Left lung (tissue), 4 donors: ENCODE measurements at regions not wholly inside any gene's neighbourhood (a gene's known extent, or its start where the extent isn't known, plus 50 kb on each side); places are given as distances from the start of the nearest gene placed in this dataset.

Experiments
- ATAC-seq: fragments of 200-7000 bp; cut with Tn5 transposase; one replicate; pipeline ENCODE4 v1.9.1; 2020; ENCODE audit warnings: moderate library complexity
- DNase-seq, 4 donors: peaks; one replicate each; pipeline ENCODE4 v3.0.0-alpha.2; 2013 to 2020
- H3K27ac ChIP-seq, 2 donors: fragments of 200-600 bp; sonication (generic) in 1 of 2; one replicate each; pipeline versions ENCODE4 v1.5.0 to v1.8.0; 2020 to 2021
- H3K27me3 ChIP-seq, 2 donors: fragments of 200-600 bp; sonication (generic) in 1 of 2; one replicate each; pipeline versions ENCODE4 v1.5.0 to v1.8.0; 2020 to 2021
- H3K36me3 ChIP-seq, 2 donors: fragments of 200-600 bp; sonication (generic) in 1 of 2; one replicate each; pipeline versions ENCODE4 v1.5.0 to v1.8.0; 2020 to 2021
- H3K4me1 ChIP-seq, 2 donors: fragments of 200-600 bp; one replicate each; pipeline ENCODE4 v1.8.0; 2021
- H3K4me3 ChIP-seq, 2 donors: fragments of 200-600 bp; sonication (generic) in 1 of 2; one replicate each; pipeline versions ENCODE4 v1.5.0 to v1.8.0; 2020 to 2021; ENCODE audit warnings: mild to moderate bottlenecking in 1 of 2
- H3K9me3 ChIP-seq, 2 donors: fragments of 200-600 bp; sonication (generic) in 1 of 2; one replicate each; pipeline versions ENCODE4 v1.5.0 to v1.8.0; 2020 to 2021
- intact Hi-C, 2 donors: fragments of 100-400 bp; cut with DNase I; formaldehyde crosslinking; loops; one replicate each; pipeline versions ENCODE4 v1.11.2 to v1.14.2; 2022
- TF ChIP-seq, protein P1 (sequence below), 2 donors: fragments of 200-600 bp; sonication (generic) in 1 of 2; IDR thresholded peaks; one replicate each; pipeline versions ENCODE4 v1.5.0 to v1.8.0; 2021; ENCODE audit warnings: antibody characterized with exemption in 2 of 2
- donor health status: DM: no; HTN: yes; CAD: no.
- donor health status: DM: no; HTN: no; CAD: no.

DNA sequence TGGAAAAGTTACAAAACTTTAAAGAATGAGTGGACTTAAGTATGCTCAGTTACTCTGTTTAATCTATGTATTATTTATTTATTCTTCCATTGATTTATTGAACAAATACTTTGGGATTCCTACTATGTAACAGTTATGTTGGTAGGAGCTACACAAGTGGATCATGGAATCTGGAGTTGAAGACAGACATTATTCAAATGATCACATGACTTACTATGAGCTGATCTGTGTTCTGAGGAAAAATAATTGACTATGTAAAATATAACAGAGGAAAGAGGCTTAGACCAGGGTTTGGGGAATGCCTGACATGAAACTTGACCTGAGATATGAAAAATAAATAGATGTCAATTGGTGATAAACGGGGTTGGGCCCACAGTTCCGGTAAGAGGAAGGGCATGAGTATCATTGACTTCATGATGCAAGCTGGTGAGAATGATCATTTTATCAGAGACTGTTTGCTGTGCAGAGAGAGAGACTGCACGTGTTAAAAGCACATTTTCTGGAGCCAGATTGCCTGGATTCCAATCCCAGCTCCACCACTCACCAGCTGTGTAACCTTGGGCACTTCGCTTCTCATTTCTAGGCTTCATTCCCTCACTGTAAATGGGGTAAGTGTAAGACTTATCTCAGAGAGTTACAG lies 179.0 kb downstream of the SPCS3 start:
- Histone ChIP-seq H3K4me3 (no peak overlapping the region), H3K36me3 (no peaks in the 10 kb centered on the region), H3K27me3 (no peaks in the 10 kb centered on the region), H3K27ac (no peak overlapping the region), H3K4me1 (no peaks in the 10 kb centered on the region), H3K9me3 (no peaks in the 10 kb centered on the region)
- ATAC-seq (peak; percentile 74), DNase-seq (peak in 1 of 4 donors; percentile 13)
- intact Hi-C loops, result no loop called here
- TF ChIP-seq, protein P1, sequence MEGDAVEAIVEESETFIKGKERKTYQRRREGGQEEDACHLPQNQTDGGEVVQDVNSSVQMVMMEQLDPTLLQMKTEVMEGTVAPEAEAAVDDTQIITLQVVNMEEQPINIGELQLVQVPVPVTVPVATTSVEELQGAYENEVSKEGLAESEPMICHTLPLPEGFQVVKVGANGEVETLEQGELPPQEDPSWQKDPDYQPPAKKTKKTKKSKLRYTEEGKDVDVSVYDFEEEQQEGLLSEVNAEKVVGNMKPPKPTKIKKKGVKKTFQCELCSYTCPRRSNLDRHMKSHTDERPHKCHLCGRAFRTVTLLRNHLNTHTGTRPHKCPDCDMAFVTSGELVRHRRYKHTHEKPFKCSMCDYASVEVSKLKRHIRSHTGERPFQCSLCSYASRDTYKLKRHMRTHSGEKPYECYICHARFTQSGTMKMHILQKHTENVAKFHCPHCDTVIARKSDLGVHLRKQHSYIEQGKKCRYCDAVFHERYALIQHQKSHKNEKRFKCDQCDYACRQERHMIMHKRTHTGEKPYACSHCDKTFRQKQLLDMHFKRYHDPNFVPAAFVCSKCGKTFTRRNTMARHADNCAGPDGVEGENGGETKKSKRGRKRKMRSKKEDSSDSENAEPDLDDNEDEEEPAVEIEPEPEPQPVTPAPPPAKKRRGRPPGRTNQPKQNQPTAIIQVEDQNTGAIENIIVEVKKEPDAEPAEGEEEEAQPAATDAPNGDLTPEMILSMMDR (IDR thresholded peaks at IDR 0.05), result no peak

DNA sequence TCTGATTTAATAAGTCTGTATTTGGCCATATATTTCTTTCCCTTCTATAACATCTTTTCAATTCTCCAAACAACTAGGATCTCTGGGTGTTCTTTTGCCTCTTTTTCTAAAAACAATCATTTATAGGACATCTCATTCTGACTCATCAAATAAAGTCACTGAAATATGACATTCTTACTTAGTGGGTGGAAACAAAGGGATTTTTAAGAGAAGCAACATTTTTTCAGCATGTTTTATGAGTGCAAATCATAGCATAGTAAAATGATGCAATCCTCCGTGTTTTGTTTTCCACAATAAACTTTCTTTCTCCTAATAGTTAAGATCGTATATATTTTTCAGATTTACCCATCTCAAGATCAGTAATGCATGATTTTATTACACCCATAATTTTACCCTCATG lies 179.8 kb downstream of the SPCS3 start:
- intact Hi-C loops, result no loop called here
- no peak overlapping the region for H3K27ac ChIP-seq
- no peaks in the 10 kb centered on the region for H3K27me3 ChIP-seq
- H3K36me3 ChIP-seq, result no peaks in the 10 kb centered on the region
- H3K4me1 ChIP-seq, result no peaks in the 10 kb centered on the region
- DNase-seq (no peak), ATAC-seq (no peak)
- no peaks in the 10 kb centered on the region for H3K9me3 ChIP-seq
- TF ChIP-seq, protein P1 (IDR thresholded peaks at IDR 0.05), result no peak
- no peak overlapping the region for H3K4me3 ChIP-seq

DNA sequence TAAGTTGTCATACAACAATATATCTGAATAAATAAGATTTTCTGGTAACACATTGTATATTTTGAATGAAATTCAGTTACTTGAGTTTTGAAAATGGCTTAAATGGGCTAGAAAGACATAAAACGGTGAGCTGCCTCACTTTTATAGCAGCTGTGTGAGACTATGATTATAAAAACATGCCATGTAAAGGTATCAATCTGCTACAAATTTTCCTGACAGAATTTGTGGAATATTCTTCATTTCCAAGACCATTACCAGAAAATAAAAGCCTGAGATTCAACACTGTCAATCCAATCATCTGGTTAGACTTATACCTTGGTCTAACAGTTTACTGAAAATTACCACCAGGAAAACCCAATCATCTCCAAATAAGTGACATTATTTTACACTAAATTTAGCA lies 181.1 kb downstream of the SPCS3 start:
- H3K4me1 ChIP-seq, result no peaks in the 10 kb centered on the region
- ATAC-seq, result no peak
- intact Hi-C loops, result no loop called here

DNA sequence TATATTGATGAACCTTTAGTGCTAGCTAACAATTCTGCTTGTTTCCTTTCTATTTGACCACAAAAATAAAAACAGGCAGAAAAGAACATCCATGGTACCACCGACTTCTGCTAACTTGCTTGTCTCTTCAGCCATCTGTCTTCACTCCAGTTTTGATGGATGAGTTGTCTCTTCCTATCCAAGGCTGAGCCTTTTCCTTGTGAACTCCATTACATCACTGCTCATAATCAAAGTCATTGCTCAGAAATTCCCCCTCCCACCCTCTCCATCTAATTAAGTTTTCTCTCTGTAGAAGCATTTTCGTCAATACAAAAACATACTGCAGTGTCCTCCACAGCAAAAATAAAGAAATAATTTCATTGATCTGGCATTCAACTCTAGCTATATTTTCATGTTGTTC lies 184.4 kb downstream of the SPCS3 start:
- no peaks in the 10 kb centered on the region for H3K4me1 ChIP-seq
- H3K27ac ChIP-seq, result no peak overlapping the region
- intact Hi-C loops, result no loop called here
- no peaks in the 10 kb centered on the region for H3K36me3 ChIP-seq
- H3K9me3 ChIP-seq, result no peaks in the 10 kb centered on the region
- no peak for ATAC-seq
- no peaks in the 10 kb centered on the region for H3K27me3 ChIP-seq
- no peak for DNase-seq
- H3K4me3 ChIP-seq, result no peak overlapping the region
- TF ChIP-seq, protein P1 (IDR thresholded peaks at IDR 0.05), result no peak

More for the DNA sequence above, 181.1 kb downstream of the SPCS3 start:
- DNase-seq, result no peak
- no peak overlapping the region for H3K4me3 ChIP-seq
- H3K36me3 ChIP-seq, result no peaks in the 10 kb centered on the region
- TF ChIP-seq, protein P1 (IDR thresholded peaks at IDR 0.05), result no peak
- H3K27me3 ChIP-seq, result no peaks in the 10 kb centered on the region
- H3K27ac ChIP-seq, result no peak overlapping the region
- H3K9me3 ChIP-seq, result no peaks in the 10 kb centered on the region

DNA sequence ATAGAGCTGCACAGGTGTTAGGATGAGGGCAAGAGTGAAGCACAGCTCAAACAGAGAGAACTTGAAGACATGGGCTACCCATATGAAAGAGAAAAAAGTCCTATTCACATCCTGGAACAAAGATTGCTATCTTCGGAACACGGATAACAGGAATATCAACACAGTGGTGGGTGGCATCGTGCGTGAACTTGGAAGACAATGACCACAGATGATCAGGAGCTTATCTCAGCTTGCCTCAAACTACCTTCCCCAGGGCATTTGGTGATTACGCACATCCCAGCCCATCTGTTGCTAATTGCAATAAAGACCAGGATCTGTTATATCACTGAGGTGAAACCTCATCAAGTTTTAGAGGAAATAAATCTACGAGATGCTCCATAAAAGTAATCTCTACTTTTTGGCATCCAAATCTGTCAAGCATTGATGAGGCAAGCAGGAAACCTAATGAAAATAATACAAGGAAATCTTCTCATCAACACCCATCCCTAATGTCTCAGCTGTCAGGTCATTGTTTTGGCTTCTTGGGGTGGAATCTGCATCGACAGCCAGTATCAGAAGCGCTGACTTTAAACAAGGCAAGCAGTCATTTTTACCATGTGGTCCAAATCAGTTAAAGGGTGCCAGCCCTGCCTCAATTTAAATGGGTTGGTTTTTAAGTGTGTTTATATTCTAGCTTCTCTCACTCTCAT lies 188.2 kb downstream of the SPCS3 start:
- intact Hi-C loops, result no loop called here
- no peaks in the 10 kb centered on the region for H3K4me1 ChIP-seq
- DNase-seq (no peak), ATAC-seq (no peak)
- H3K27ac ChIP-seq, result no peak overlapping the region
- no peak overlapping the region for H3K4me3 ChIP-seq
- peaks cover 0 to 2% of the 10 kb centered on the region in 2 donors for H3K9me3 ChIP-seq
- TF ChIP-seq, protein P1 (IDR thresholded peaks at IDR 0.05), result no peak
- no peaks in the 10 kb centered on the region for H3K27me3 ChIP-seq
- H3K36me3 ChIP-seq, result no peaks in the 10 kb centered on the region
